NCI-H146 treated with DMSO at 0.1 percent for 48 hours (cell line): ENCODE measurements at regions not wholly inside any gene's neighbourhood (a gene's known extent, or its start where the extent isn't known, plus 50 kb on each side); places are given as distances from the start of the nearest gene placed in this dataset.
"Not testable (repeated sequence)": the region's sequence is repeated elsewhere in the genome, so short reads cannot be mapped to it uniquely, and the experiment has no call there.

Source experiments
- DNase-seq: peaks from one replicate; lab custom pipeline; 2025; ENCODE audit not compliant: unreplicated experiment; lab: John Stamatoyannopoulos, UW

DNA sequence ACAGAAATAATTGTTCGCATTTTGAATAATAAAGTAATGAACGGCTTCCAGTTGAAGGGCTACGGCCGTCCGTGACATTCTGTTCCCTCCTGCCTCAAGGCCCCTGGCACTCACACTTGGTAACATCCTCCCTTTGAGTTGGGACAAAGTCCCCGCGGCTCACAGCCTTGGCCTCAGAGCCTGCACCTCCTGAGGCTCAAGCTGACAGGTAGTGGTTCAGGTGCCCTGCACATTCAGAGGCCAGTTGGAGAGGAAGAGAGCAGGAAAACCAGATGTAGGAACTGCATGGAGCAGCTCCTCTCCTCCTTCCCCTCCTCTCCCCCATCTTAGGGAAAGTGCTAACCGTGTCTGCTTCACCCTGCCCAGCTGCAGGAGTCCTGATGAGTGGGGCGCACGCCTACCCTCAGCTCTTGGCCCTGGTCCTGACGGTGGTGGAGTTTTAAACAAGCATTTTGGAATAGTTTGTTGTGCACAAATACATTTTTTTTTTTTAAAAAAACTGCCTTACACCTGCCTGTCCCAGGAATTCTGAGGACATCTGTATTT lies 393.1 kb downstream of the SMOC2 start:
- DNase-seq = no peak

DNA sequence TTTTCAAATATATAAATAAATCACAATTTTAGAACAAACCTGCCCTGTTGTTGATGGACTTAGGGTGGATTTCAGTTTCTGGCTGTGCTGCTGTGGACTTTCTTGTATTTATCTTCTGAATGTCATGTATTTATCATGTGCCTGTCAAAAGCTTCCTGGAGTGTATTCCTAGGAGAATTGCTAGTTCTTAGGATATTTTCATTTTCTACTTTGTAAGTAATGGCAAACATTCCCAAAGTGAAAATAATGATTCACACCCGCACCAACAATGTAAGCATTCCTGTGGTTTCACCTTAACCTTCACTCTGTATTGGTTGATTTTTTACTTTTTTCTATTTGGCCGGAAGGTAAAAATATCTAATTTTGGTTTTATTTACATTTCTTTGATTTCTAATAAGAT lies 387.8 kb downstream of the SMOC2 start:
- no peak for DNase-seq

DNA sequence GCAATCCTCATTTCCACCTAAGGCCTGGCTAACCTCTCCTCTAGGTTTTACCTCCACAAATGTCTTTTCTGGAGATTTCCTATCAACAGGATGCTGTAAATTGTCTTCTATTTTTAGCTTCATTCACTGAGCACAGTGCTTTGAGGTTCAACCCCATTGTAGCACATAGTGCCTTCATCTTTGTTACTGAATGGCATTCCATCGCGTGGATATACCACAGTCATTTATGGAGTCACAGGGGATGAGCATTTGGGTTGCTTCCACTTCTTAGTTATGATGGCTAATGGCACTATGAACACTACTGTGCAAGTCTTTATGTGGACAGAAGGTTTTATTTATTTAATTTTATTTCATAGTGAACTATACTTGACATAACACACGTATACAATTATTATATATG lies 387.1 kb downstream of the SMOC2 start:
- no peak for DNase-seq

DNA sequence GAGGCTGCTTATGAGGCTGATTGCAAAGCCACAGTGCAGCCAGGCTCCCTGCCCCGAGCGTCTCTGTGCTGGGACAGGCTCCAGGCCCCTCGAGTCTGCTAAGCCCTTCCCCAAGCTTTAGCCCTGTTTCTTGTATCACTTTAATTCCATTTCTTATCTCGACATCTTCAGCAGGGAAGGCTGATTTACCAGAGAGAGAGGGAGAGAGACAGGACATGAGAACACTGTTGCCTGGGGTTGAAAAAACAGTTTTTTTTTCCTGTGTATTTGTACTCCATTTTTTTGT lies 386.5 kb downstream of the SMOC2 start:
- DNase-seq = no peak

DNA sequence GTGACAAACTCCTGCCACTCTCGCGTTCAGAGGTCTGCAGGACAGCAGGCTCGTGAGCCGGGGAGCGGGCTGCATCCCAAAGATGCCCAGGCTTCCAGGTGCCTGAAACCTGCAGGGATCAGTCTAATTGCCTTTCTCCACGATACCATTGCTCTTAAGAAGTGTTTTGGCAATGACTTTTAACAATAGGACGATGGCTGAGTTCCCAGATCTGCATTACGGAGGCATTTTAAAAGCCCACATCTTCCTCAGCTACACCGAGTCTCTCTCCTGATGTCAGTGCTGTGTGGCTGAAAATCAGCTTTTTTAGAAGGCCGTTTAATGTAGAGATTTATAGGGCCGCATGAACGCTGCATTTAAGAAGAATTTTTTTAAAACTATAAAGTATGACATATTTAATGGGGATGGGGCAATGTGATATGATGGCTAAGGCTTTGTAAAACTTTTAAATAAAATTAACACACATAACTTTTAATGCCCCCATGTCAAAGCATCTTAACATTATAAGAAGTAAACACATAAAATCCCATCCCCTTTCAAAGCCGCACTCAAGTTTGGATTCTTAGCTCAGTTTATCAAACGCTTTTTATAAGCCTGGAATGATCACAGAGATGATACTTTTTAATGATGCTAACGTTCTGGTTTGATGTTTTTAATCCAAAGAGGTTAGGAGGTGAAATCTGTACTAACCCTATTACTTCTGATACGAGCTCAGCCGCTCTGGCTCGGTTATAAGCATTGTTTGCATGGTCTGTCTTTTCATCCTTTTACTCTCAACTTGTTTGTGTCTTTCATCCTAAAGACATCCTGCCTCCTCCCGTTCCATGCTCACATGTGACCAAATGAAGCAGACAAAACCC lies 386.0 kb downstream of the SMOC2 start:
- DNase-seq = no peak

DNA sequence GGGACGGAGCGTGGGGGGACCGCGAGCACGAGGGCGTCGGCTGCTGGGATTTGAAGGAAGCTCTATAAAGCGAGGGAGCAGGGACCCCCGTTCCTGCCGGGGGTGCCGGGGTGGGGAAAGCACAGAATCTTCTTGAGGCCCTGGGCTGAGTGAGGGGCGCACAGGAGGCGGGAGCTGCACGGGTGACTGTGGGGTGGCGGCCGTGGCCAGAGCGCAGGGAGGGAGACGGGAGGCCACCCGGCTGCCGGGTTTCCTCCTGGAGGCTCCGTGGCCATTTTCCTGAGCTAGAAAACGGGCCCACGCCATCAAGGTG lies 385.1 kb downstream of the SMOC2 start:
- DNase-seq = no peak

DNA sequence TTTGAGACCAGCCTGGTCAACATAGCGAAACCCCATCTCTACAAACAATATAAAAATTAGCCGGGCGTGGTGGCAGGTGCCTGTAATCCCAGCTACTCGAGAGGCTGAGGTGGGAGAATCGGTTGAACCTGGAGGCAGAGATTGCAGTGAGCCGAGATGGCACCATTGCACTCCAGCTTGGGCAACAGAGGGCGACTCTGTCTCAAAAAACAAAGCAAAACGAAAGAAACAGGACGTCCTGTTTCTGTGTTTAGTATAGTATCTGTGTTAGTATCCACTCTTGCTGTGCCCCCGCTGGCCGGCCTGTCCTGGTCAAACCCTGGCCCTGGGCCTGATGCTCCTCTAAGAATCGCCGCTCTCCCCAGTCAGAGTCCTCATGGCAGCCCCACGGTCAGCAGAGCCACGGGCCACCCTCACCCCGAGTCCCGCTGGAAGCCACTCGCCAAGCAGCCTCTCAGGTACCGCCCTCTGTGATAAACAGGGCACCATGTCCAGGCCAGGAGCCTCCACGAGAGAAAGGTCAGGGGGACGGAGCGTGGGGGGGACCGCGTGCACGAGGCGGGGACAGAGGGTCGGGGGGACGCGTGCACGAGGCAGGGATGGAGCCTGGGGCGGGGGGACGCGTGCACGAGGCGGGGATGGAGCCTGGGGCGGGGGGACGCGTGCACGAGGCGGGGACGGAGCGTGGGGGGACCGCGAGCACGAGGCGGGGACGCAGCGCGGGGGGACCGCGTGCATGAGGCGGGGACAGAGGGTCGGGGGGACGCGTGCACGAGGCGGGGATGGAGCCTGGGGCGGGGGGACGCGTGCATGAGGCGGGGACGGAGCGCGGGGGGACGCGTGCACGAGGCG lies 384.5 kb downstream of the SMOC2 start:
- DNase-seq = no peak

DNA sequence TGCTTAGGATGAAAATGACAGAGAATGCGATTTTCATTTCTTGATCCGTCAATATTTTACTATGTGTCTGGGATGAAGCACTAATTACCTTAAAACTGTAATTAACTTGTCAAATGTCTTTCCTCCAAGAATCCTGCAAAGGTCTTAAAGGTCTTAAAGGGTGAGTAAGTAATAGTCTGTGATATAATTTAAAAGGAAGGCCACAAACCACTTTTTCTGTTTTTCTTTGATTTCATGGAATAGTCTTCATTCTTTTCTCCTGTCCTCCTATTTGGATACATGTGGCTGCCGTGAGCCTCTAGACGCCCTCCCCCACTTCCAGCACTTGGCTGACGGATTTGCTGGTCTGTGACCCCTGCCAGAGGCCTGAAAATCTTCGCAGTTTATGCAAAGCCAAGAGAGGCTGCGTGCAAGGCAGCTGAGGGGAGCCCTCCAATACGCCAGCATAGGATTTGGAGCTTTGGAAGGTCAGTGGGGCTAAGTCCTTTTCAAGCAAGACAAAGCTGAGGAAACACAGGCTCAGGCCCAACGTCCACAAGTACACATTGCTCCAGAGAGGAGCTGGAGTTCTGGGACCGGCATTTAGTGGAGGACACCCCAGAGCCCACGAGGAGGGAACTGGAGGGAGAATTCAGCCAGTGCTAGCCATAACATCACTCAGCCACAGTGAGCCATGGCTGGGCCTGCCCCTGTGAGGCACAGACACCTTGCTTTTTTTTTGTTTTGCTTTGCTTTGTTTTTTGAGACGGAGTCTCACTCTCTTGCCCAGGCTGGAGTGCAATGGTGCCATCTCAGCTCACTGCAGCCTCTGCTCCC lies 382.6 kb downstream of the SMOC2 start:
- DNase-seq = no peak

DNA sequence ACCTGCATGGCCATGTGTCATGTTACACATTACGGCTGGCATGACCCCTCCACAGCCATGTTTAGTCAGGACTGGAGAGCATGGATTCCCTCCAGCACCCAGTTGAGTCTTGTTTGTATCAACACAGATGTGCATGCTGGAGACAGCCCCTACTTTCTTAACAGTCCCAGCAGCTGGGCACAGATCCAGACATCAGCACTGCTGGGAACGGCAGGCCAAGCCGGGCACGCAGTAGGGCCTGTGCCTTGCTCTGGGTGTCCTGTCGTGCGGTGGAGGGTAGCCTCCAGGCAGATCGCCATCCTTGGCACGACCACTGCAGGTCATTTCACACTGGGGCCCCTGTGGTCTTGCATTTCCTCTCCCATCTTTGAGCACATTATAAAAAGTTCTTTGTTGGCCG lies 381.4 kb downstream of the SMOC2 start:
- no peak for DNase-seq

DNA sequence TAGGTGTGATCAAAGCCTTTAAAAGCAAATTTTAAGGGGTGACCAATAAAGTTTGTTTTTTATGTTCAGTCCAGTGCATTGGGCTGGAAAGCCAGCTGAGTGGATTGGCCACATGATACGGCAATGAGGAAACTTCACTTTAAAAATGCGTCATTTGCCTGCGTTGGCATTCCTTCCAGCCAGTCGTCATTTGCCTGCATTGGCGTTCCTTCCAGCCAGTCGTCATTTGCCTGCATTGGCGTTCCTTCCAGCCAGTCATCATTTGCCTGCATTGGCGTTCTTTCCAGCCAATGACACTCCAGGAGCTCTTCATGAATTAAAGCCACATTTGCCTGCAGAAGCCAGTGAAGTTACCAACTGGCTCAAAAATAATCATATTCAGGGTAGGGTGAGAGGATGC lies 378.6 kb downstream of the SMOC2 start:
- no peak for DNase-seq

DNA sequence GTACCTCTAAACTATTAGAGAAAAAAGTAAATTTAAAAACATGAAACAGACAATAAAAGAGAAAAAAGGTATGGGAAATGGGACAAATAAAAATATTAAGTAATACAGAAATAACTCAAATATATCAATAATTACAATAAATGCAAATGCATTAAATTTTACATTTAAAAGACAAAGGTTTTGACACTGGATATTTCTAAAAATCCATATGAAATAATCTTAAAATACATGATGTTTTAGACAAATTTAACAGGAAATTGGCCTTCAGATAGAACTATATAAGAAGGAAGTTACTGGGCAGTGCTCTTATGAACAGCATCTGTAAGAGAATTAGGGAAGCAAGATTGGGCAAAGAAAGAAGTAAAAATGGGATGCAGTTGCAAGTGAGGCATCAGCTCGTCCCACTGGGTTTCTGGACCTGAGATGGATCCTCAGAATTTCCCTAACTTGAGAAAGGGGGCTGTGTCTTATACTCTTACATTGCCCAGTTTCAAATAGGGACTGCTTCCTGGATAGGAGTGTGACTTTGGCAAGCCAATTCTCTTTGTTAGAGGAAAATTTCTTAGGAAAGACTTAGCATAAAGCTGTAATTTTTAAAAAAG lies 376.7 kb downstream of the SMOC2 start:
- no peak for DNase-seq

DNA sequence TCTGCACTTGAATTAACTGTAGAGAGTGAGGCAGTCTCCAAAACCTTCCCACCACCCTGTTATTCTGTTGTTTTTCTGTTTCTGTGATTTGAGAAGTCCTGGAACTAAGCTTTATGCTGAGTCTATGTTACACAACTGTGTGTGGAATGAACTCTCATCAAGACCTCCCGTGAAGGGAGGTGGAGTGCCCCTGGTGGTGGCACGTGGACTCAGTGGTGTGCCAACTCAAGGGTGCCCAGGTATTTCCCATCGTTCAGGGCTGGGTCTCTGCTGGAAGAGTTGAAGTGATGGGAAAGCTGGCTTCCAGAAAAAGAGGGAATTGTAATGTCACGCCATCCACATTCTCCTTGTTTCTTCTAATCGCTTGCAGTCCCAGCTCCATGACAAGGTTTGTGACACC lies 374.2 kb downstream of the SMOC2 start:
- DNase-seq = no peak

DNA sequence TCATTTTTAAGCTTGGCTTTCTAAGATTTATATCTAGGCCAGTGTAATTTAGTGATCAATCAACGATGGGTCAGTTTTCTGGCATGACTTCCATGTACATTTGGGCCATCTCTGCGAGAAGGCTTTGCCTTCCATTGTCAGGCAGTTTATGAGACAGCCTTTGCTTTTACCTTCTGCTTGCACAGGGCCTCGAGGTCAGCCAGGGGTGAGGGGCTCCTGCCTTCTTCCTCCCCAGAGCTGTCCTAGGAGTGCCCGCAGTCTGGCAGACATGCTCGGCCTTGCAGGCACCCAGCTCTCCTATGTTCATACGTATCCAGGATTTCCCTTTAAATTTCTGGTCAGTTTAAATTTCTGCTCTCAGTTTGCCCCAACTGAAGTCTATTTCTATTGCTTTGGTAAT lies 367.2 kb downstream of the SMOC2 start:
- no peak for DNase-seq

DNA sequence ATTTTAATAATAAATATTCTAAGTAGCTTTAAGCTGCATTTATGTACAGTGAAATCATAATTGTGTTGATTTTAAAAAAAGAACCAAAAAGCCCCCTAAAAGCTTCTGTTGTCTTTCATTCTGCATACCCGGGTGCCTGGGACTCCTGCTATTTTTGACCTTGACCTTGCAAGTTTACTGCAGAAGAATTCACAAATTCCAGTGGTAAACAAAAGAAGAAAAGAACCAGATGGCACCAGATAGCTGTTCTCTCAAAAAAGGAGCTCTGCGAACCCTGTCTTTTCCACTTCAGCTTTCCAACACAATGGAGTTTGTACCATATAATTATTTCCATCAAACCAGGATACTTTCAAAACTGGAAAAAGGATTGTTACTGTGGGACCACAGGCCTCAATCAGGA lies 363.3 kb downstream of the SMOC2 start:
- no peak for DNase-seq

DNA sequence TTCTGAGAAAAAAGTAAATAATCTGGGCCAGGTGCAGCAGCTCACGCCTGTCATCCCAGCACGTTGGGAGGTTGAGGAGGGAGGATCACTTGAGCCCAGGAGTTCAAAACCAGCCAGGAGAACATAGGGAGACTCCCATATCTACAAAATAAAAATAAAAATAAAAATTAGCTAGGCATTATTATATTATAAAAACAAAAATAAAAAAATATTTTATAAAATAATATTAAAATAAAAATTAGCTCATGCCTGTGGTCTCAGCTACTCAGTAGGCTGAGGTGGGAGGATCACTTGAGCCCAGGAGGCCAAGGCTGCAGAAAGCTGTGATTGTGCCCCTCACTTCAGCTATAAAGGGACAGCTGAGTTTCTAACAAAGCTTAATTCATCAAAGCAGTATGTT lies 362.9 kb downstream of the SMOC2 start:
- no peak for DNase-seq

DNA sequence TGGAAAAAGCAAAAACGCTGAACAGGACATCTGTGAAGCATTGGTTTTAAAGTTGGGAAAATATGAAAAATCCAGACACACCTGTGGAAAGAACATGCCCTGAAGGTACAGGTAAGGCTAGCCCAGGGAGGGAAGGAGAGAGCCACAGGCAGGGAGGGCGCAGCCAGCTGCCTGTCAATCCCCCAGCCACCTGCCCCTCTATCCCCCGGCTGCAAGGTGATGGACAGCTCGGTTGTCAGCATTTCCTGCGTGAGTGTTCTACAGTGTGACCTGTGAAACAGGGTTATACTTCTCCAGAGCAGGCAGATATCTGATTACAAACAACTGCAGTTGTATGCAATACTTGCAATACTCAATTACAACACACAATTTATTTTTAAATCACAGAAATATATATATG lies 358.1 kb downstream of the SMOC2 start:
- no peak for DNase-seq

DNA sequence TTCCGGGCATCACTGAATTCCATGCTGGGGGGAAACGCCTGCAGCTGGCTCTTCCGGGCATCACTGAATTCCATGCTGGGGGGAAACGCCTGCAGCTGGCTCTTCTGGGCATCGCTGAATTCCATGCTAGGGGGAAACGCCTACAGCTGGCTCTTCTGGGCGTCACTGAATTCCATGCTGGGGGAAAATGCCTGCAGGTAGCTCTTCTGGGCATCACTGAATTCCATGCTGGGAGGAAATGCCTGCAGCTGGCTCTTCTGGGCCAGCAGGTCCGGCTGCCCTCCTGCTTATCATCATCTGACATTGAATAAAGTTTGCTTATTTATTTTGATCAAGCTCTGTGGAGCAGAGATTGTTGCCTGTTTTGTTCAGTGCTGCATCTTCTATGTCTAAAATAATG lies 355.1 kb downstream of the SMOC2 start:
- no peak for DNase-seq

DNA sequence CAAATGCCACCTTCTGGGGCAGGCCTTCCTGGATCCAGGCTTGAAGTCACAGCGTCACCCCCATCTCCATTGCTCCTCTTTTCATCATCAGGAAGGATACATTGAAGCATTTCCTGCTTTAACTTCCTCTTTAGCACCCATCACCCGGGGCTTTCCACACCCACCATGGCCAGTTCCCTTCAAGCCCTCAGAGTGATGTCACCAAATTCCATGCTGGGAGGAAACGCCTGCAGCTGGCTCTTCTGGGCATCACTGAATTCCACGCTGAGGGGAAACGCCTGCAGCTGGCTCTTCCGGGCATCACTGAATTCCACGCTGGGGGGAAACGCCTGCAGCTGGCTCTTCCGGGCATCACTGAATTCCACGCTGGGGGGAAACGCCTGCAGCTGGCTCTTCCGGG lies 354.6 kb downstream of the SMOC2 start:
- not testable (repeated sequence) for DNase-seq

DNA sequence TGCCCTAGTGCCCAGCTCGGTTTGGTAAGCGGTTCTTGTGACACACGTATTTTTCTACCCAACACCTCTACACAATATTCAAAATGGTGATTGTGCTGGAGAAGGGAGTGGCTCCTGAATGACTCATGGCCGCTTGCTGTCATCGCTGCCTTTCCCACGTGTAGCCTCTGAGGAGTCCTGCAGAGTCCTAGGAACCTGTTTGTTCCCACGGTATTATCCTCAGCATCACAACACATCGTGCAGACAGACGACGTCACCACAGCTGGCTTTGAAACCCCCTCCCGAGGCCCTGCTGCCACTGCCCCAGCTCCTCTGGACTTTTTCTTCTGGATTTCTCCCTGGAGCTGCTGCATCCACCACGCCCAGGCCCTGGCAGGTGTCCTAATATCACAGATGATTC lies 353.5 kb downstream of the SMOC2 start:
- no peak for DNase-seq

DNA sequence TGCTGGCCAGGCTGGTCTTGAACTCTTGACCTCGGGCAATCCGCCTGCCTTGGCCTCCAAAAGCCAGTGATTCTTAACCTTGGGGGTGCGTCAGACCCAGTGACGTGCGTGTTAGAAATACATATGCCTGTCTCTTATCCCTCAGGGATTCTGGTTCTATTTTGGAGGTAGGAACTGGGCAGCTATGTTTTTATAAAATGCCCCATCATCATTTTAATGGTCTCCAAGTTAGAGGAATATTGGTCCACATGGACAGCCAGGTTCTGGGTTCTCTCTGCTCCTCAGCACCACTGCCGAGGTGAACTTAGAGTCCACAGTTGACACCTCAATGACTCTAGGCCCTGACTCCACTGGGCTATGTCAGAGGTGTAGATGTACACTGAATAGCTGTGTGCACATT lies 352.7 kb downstream of the SMOC2 start:
- no peak for DNase-seq

DNA sequence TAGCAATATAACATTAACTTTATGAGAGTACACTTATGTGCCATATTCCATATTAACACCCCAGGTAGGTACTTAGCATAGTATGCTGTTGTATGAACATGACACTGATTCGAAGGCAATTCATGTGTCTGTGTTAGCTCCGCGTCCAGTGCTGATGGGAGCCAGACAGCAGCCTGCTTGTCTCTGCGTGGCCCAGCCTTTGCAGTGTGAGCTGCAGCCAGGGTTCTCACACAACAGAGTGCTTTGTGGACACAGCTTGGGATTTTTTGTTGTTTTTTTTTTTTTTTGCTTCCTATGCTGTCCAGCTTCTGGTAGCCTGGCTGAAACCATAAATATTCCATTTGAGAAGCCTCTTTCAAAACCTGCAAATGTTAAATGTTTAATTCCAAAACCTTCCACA lies 350.9 kb downstream of the SMOC2 start:
- no peak for DNase-seq
